ENCODE measurements at regions not wholly inside any gene's neighbourhood (a gene's known extent, or its start where the extent isn't known, plus 50 kb on each side); places are given as distances from the start of the nearest gene placed in this dataset.

DNA sequence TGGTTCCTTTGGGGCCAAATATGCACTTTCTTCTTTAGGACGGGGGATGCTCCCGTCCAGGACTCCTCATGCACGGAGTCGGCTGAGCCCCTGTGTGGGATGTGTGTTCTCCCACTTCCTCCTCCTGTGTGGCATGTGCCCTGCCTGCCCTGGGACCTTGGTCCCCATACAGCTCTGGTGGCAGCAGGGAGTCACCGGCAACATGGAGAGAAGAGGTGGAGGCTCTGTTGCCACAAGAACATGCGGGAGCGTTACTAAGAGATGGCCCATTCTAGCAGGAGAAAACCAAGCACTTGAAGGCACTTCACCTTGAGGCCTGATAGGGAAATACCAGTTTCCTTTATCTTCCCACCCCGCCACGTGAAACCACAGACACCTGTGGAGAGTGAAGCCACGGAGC, 98.0 kb downstream of the DDX1 start:
- Histone ChIP-seq H3K27me3 (ENCODE audit: insufficient read depth, low read depth) (no peaks in the 10 kb centered on the region), H4K20me1 (ENCODE audit: insufficient read depth) (no peaks in the 10 kb centered on the region), H3K4me2 (no peak overlapping the region), H3K79me2 (ENCODE audit: insufficient read depth, low read depth) (no peaks in the 10 kb centered on the region), H3K4me1 (ENCODE audit: low read depth, poor library complexity, severe bottlenecking) (no peaks in the 10 kb centered on the region), H3K27ac (no peak overlapping the region), H2AFZ (ENCODE audit: low read depth) (no peak overlapping the region), H3K4me3 (IDR thresholded peaks at IDR 0.05; ENCODE audit: insufficient read depth, low read depth, low read length) (no peak overlapping the region), H3K36me3 (ENCODE audit: insufficient read depth) (no peaks in the 10 kb centered on the region), H3K9ac (no peak overlapping the region)
- TF ChIP-seq, protein P1, sequence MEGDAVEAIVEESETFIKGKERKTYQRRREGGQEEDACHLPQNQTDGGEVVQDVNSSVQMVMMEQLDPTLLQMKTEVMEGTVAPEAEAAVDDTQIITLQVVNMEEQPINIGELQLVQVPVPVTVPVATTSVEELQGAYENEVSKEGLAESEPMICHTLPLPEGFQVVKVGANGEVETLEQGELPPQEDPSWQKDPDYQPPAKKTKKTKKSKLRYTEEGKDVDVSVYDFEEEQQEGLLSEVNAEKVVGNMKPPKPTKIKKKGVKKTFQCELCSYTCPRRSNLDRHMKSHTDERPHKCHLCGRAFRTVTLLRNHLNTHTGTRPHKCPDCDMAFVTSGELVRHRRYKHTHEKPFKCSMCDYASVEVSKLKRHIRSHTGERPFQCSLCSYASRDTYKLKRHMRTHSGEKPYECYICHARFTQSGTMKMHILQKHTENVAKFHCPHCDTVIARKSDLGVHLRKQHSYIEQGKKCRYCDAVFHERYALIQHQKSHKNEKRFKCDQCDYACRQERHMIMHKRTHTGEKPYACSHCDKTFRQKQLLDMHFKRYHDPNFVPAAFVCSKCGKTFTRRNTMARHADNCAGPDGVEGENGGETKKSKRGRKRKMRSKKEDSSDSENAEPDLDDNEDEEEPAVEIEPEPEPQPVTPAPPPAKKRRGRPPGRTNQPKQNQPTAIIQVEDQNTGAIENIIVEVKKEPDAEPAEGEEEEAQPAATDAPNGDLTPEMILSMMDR (conservative IDR thresholded peaks at IDR 0.05; ENCODE audit: low read depth, low read length), result no peak

DNA sequence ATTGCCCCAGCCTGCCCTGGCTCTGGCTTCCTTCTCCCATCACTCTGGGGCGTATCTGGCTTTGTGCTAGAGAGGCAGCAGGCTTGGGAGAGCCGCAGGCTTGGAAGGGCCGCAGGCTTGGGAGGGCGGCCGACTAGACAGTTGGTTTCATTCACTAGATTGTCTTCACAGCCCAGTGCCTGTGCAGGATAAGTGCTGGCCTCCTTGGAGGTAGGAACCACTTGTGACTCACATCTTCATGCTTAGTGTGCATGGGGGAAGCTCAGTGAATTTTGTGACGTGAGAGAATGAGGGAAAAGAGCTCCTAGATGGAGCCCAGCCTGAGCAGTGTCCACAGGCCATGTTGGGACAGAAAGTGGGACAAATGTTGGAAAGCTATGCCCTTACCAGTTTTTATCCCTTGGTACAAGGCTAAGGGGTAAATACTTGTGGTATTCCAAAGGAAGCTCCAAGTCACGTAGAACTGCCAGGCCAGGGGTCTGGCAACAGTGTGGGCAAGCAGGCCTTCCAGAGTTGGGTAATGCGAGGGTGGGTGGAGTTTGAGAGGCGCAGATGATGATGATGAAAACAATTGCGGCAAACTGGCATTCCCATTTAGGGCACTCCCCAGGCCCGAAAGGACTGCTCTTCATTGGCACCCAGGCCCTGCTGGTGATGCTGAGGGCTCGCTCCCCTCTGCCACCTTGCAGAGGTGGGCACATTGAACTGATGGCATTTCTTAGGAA, 100.1 kb downstream of the DDX1 start:
- TF ChIP-seq, protein P1 (conservative IDR thresholded peaks at IDR 0.05; ENCODE audit: low read depth, low read length), result no peak
- H3K4me3 ChIP-seq (IDR thresholded peaks at IDR 0.05; ENCODE audit: insufficient read depth, low read depth, low read length), result no peak overlapping the region
- no peak overlapping the region for H3K9ac ChIP-seq
- H3K27me3 ChIP-seq (ENCODE audit: insufficient read depth, low read depth), result no peaks in the 10 kb centered on the region
- H3K4me1 ChIP-seq (ENCODE audit: low read depth, poor library complexity, severe bottlenecking), result no peaks in the 10 kb centered on the region
- H2AFZ ChIP-seq (ENCODE audit: low read depth), result no peak overlapping the region
- H3K36me3 ChIP-seq (ENCODE audit: insufficient read depth), result no peaks in the 10 kb centered on the region
- no peak overlapping the region for H3K4me2 ChIP-seq
- no peaks in the 10 kb centered on the region for H4K20me1 ChIP-seq (ENCODE audit: insufficient read depth)
- no peaks in the 10 kb centered on the region for H3K79me2 ChIP-seq (ENCODE audit: insufficient read depth, low read depth)
- no peak overlapping the region for H3K27ac ChIP-seq

DNA sequence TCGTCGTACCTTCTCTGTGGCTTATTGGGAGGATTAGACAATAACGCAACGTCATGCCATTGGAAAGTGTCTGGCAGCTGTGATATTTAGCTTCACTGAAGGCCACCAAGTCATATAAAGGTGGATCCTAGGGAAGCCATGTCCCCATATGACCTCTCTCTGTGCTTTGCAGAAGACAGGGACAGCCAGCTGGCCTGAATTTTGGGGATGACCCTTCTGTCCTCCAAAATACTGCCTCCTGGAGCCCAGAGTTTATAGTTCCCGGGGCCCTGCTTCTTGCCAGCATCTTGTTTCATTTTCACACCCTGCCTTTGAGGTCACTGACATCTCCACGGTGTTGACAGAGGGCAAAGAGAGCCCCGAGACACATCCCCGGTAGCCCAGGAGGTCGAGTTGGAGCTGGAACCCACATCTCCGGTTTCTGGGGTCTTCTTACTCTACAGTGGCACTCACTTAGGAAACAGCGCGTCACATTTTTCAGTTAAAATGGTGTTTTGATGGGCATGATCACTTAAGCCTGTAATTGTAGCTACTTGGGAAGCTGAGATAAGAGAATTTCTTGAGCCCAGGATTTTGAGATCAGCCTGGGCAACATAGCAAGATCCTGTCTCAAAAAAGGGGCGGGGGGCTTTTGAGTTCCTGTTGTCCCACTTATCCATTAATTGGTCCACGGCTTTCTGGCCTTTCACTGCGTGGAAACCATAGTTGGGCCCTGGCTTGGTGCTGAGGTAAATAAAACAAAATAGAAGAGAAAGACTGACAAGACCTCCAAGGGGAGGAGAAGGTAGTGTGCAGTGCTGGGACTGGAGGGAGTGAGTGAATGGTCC, 101.1 kb downstream of the DDX1 start:
- Histone ChIP-seq H3K36me3 (ENCODE audit: insufficient read depth) (no peaks in the 10 kb centered on the region), H3K27me3 (ENCODE audit: insufficient read depth, low read depth) (no peaks in the 10 kb centered on the region), H3K4me3 (IDR thresholded peaks at IDR 0.05; ENCODE audit: insufficient read depth, low read depth, low read length) (no peak overlapping the region), H4K20me1 (ENCODE audit: insufficient read depth) (no peaks in the 10 kb centered on the region), H3K27ac (no peak overlapping the region), H2AFZ (ENCODE audit: low read depth) (no peak overlapping the region), H3K79me2 (ENCODE audit: insufficient read depth, low read depth) (no peaks in the 10 kb centered on the region), H3K4me1 (ENCODE audit: low read depth, poor library complexity, severe bottlenecking) (no peaks in the 10 kb centered on the region), H3K4me2 (no peak overlapping the region), H3K9ac (no peak overlapping the region)
- TF ChIP-seq, protein P1 (conservative IDR thresholded peaks at IDR 0.05; ENCODE audit: low read depth, low read length), result no peak

DNA sequence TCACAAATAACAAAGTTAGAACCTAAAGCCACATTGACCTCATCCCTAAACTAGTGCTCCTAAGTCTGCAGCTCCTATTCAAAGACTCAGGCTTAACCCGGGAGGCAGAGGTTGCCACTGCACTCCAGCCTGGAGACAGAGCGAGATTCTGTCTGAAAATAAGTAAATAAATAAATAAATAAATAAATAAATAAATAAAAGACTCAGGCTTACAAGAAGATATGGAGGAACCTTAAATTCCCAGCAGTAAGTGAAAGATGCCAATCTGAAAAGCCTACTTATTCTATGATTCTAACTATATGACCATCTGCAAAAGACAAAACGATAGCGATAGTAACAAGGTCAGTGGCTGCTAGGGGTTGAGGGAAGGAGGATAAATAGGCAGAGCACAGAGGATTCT, 101.7 kb downstream of the DDX1 start:
- no peak overlapping the region for H3K4me3 ChIP-seq (IDR thresholded peaks at IDR 0.05; ENCODE audit: insufficient read depth, low read depth, low read length)
- H3K27me3 ChIP-seq (ENCODE audit: insufficient read depth, low read depth), result no peaks in the 10 kb centered on the region
- TF ChIP-seq, protein P1 (conservative IDR thresholded peaks at IDR 0.05; ENCODE audit: low read depth, low read length), result no peak
- no peak overlapping the region for H3K4me2 ChIP-seq
- H4K20me1 ChIP-seq (ENCODE audit: insufficient read depth), result no peaks in the 10 kb centered on the region
- H3K36me3 ChIP-seq (ENCODE audit: insufficient read depth), result no peaks in the 10 kb centered on the region
- H3K79me2 ChIP-seq (ENCODE audit: insufficient read depth, low read depth), result no peaks in the 10 kb centered on the region
- no peaks in the 10 kb centered on the region for H3K4me1 ChIP-seq (ENCODE audit: low read depth, poor library complexity, severe bottlenecking)
- no peak overlapping the region for H3K9ac ChIP-seq
- no peak overlapping the region for H2AFZ ChIP-seq (ENCODE audit: low read depth)
- no peak overlapping the region for H3K27ac ChIP-seq

Measured in KMS-11 (cell line).